SK-N-MC (cell line): ENCODE measurements at regions not wholly inside any gene's neighbourhood (a gene's known extent, or its start where the extent isn't known, plus 50 kb on each side); places are given as distances from the start of the nearest gene placed in this dataset.

Source experiments
- EZH2 ChIP-seq: fragments of 200-600 bp; sonication (generic); IDR thresholded peaks from one replicate; pipeline ENCODE4 v1.6.1; 2017; ENCODE audit warnings: antibody characterized with exemption
- POLR2AphosphoS5 ChIP-seq: IDR thresholded peaks from 2 replicates; pipeline ENCODE4 v1.6.1; 2012; ENCODE audit warnings: mild to moderate bottlenecking, low read depth, low read length, borderline replicate concordance

GRCh38 chr17:53166731-53167130 is 656.0 kb upstream of the KIF2B start:
- TF ChIP-seq EZH2 (no peak), POLR2AphosphoS5 (no peak)
